ENCODE measurements at regions not wholly inside any gene's neighbourhood (a gene's known extent, or its start where the extent isn't known, plus 50 kb on each side); places are given as distances from the start of the nearest gene placed in this dataset.

- H3K4me3 ChIP-seq (ENCODE audit: low read length in 3 of 3): no peak overlapping the region
These were observed 268.3 kb downstream of the TMA16 start for GRCh38 chr4:163762741-163763140.

GRCh38 chr4:163764569-163764968, 270.1 kb downstream of the TMA16 start:
- no peaks in the 10 kb centered on the region for H3K27me3 ChIP-seq (ENCODE audit: control insufficient read depth, insufficient read depth, low read length)
- no peaks in the 10 kb centered on the region for H3K36me3 ChIP-seq (ENCODE audit: control insufficient read depth in 2 of 3, insufficient read depth in 3 of 3, low read length in 3 of 3)
- H3K9ac ChIP-seq (ENCODE audit: low read length in 3 of 3): no peak overlapping the region
- intact Hi-C loops (cut with DNase I): no loop called here
- no peaks in the 10 kb centered on the region for H3K4me1 ChIP-seq (ENCODE audit: control insufficient read depth in 2 of 3, insufficient read depth in 2 of 3, low read depth in 1 of 3, low read length in 3 of 3)
- no peak for TF ChIP-seq CTCF (IDR thresholded peaks at IDR 0.05; ENCODE audit: borderline replicate concordance, extremely low read depth, insufficient read depth)
- H3K9me3 ChIP-seq (ENCODE audit: control insufficient read depth in 2 of 3, insufficient read depth in 1 of 3, low read length in 3 of 3): no peaks in the 10 kb centered on the region
- H3K27ac ChIP-seq (ENCODE audit: low read depth in 2 of 2, low read length in 2 of 2): no peak overlapping the region
- no peak overlapping the region for H3K4me3 ChIP-seq (ENCODE audit: low read length in 3 of 3)
- FAIRE-seq: no peak
- DNase-seq: no peak

More at GRCh38 chr4:163762741-163763140, 268.3 kb downstream of the TMA16 start:
- Histone ChIP-seq H3K27me3 (ENCODE audit: control insufficient read depth, insufficient read depth, low read length) (no peaks in the 10 kb centered on the region), H3K36me3 (ENCODE audit: control insufficient read depth in 2 of 3, insufficient read depth in 3 of 3, low read length in 3 of 3) (no peaks in the 10 kb centered on the region), H3K9ac (ENCODE audit: low read length in 3 of 3) (no peak overlapping the region), H3K4me1 (ENCODE audit: control insufficient read depth in 2 of 3, insufficient read depth in 2 of 3, low read depth in 1 of 3, low read length in 3 of 3) (no peaks in the 10 kb centered on the region), H3K9me3 (ENCODE audit: control insufficient read depth in 2 of 3, insufficient read depth in 1 of 3, low read length in 3 of 3) (no peaks in the 10 kb centered on the region), H3K27ac (ENCODE audit: low read depth in 2 of 2, low read length in 2 of 2) (no peak overlapping the region)
- FAIRE-seq: no peak
- TF ChIP-seq CTCF (IDR thresholded peaks at IDR 0.05; ENCODE audit: borderline replicate concordance, extremely low read depth, insufficient read depth): no peak
- DNase-seq: no peak
- intact Hi-C loops (cut with DNase I): no loop called here

GRCh38 chr4:163768014-163768413, 273.5 kb downstream of the TMA16 start:
- H3K4me1 ChIP-seq (ENCODE audit: control insufficient read depth in 2 of 3, insufficient read depth in 2 of 3, low read depth in 1 of 3, low read length in 3 of 3): no peaks in the 10 kb centered on the region
- H3K27ac ChIP-seq (ENCODE audit: low read depth in 2 of 2, low read length in 2 of 2): no peak overlapping the region
- no peak for DNase-seq
- H3K36me3 ChIP-seq (ENCODE audit: control insufficient read depth in 2 of 3, insufficient read depth in 3 of 3, low read length in 3 of 3): no peaks in the 10 kb centered on the region
- TF ChIP-seq CTCF (IDR thresholded peaks at IDR 0.05; ENCODE audit: borderline replicate concordance, extremely low read depth, insufficient read depth): no peak
- no peak overlapping the region for H3K4me3 ChIP-seq (ENCODE audit: low read length in 3 of 3)
- H3K27me3 ChIP-seq (ENCODE audit: control insufficient read depth, insufficient read depth, low read length): no peaks in the 10 kb centered on the region
- intact Hi-C loops (cut with DNase I): no loop called here
- H3K9ac ChIP-seq (ENCODE audit: low read length in 3 of 3): no peak overlapping the region
- FAIRE-seq: no peak
- H3K9me3 ChIP-seq (ENCODE audit: control insufficient read depth in 2 of 3, insufficient read depth in 1 of 3, low read length in 3 of 3): no peaks in the 10 kb centered on the region

- Histone ChIP-seq H3K36me3 (ENCODE audit: control insufficient read depth in 2 of 3, insufficient read depth in 3 of 3, low read length in 3 of 3) (no peaks in the 10 kb centered on the region), H3K4me1 (ENCODE audit: control insufficient read depth in 2 of 3, insufficient read depth in 2 of 3, low read depth in 1 of 3, low read length in 3 of 3) (no peaks in the 10 kb centered on the region), H3K27ac (ENCODE audit: low read depth in 2 of 2, low read length in 2 of 2) (no peak overlapping the region), H3K9ac (ENCODE audit: low read length in 3 of 3) (no peak overlapping the region), H3K4me3 (ENCODE audit: low read length in 3 of 3) (no peak overlapping the region), H3K27me3 (ENCODE audit: control insufficient read depth, insufficient read depth, low read length) (no peaks in the 10 kb centered on the region), H3K9me3 (ENCODE audit: control insufficient read depth in 2 of 3, insufficient read depth in 1 of 3, low read length in 3 of 3) (no peaks in the 10 kb centered on the region)
- no peak for FAIRE-seq
- no peak for TF ChIP-seq CTCF (IDR thresholded peaks at IDR 0.05; ENCODE audit: borderline replicate concordance, extremely low read depth, insufficient read depth)
- DNase-seq: no peak
- intact Hi-C loops (cut with DNase I): no loop called here
These were observed 277.7 kb downstream of the TMA16 start for GRCh38 chr4:163772238-163772637.
